MM.1S (cell line): ENCODE measurements at regions not wholly inside any gene's neighbourhood (a gene's known extent, or its start where the extent isn't known, plus 50 kb on each side); places are given as distances from the start of the nearest gene placed in this dataset.

Experiments
- DNase-seq: peaks from one replicate; pipeline ENCODE4 v3.0.0-alpha.2; 2015
- H2AFZ ChIP-seq: fragments of 300-600 bp; sonication (generic); 2 replicates; pipeline ENCODE4 v1.6.0; 2016; ENCODE audit warnings: antibody characterized with exemption, low read length
- H3F3A ChIP-seq: fragments of 300-600 bp; sonication (generic); 2 replicates; pipeline ENCODE4 v1.6.1; 2016; ENCODE audit warnings: mild to moderate bottlenecking, antibody characterized with exemption, low read length, moderate library complexity, mixed read lengths; ENCODE audit not compliant: insufficient read depth
- H3K27ac ChIP-seq: fragments of 300-600 bp; sonication (generic); 2 replicates; pipeline ENCODE4 v1.5.1; 2016; ENCODE audit warnings: mild to moderate bottlenecking, low read length
- H3K27me3 ChIP-seq: fragments of 300-600 bp; sonication (generic); replicated peaks from 2 replicates; pipeline ENCODE4 v1.6.0; 2016; ENCODE audit warnings: low read length; ENCODE audit not compliant: insufficient read depth
- H3K36me3 ChIP-seq: fragments of 300-600 bp; sonication (generic); replicated peaks from 2 replicates; pipeline ENCODE4 v1.6.1; 2016; ENCODE audit warnings: mild to moderate bottlenecking, low read length, mixed read lengths; ENCODE audit not compliant: insufficient read depth
- H3K4me1 ChIP-seq: fragments of 300-600 bp; sonication (generic); 2 replicates; pipeline ENCODE4 v1.6.1; 2016; ENCODE audit warnings: low read length, mixed read lengths
- H3K4me2 ChIP-seq: fragments of 300-600 bp; sonication (generic); 2 replicates; pipeline ENCODE4 v1.6.0; 2016; ENCODE audit warnings: low read depth, low read length
- H3K4me3 ChIP-seq: fragments of 300-600 bp; sonication (generic); 2 replicates; pipeline ENCODE4 v1.5.1; 2016; ENCODE audit warnings: low read length, mixed read lengths
- H3K79me2 ChIP-seq: fragments of 300-600 bp; sonication (generic); 2 replicates; pipeline ENCODE4 v1.6.1; 2016; ENCODE audit warnings: mixed run types, low read length, mixed read lengths
- H3K9ac ChIP-seq: fragments of 300-600 bp; sonication (generic); 2 replicates; pipeline ENCODE4 v1.6.1; 2016; ENCODE audit warnings: low read length, mixed read lengths
- H3K9me2 ChIP-seq: fragments of 300-600 bp; sonication (generic); replicated peaks from 2 replicates; pipeline ENCODE4 v1.6.1; 2016; ENCODE audit warnings: mild to moderate bottlenecking, low read length, mixed read lengths; ENCODE audit not compliant: insufficient read depth
- H3K9me3 ChIP-seq: fragments of 300-600 bp; sonication (generic); replicated peaks from 2 replicates; pipeline ENCODE4 v1.6.1; 2016; ENCODE audit warnings: mild to moderate bottlenecking, low read length, mixed read lengths; ENCODE audit not compliant: insufficient read depth
- H4K20me1 ChIP-seq: fragments of 300-600 bp; sonication (generic); 2 replicates; pipeline ENCODE4 v1.6.1; 2016; ENCODE audit warnings: mild to moderate bottlenecking, low read length, moderate library complexity, mixed read lengths; ENCODE audit not compliant: insufficient read depth
- CTCF ChIP-seq: fragments of 300-600 bp; sonication (generic); IDR thresholded peaks from 2 replicates; pipeline ENCODE4 v1.5.1; 2016; ENCODE audit warnings: antibody characterized with exemption, low read length, mixed read lengths
- EZH2 ChIP-seq: fragments of 300-600 bp; sonication (generic); optimal IDR thresholded peaks from 2 replicates; pipeline ENCODE3; 2017; ENCODE audit warnings: low read depth, mild to moderate bottlenecking, antibody characterized with exemption, low read length, mixed read lengths
- EZH2phosphoT487 ChIP-seq: fragments of 300-600 bp; sonication (generic); IDR thresholded peaks from 2 replicates; pipeline ENCODE4 v1.6.1; 2018; ENCODE audit warnings: antibody characterized with exemption, low read length

GRCh38 chr2:67974559-67975430, 88.0 kb downstream of the C1D start:
- Histone ChIP-seq H3K27me3 (no peaks in the 10 kb centered on the region), H3K9me3 (no peaks in the 10 kb centered on the region), H4K20me1 (no peaks in the 10 kb centered on the region), H3K4me2 (no peak overlapping the region), H3K27ac (no peak overlapping the region), H3K79me2 (no peaks in the 10 kb centered on the region), H3K36me3 (no peaks in the 10 kb centered on the region), H3K4me1 (0 out of 2 replicates have a peak, but pooled peaks cover 4% of the 10 kb centered on the region), H2AFZ (no peak overlapping the region), H3K9me2 (no peaks in the 10 kb centered on the region), H3K4me3 (no peak overlapping the region), H3K9ac (no peak overlapping the region), H3F3A (no peaks in the 10 kb centered on the region)
- TF ChIP-seq CTCF (no peak), EZH2phosphoT487 (no peak), EZH2 (no peak)
- no peak for DNase-seq

- Histone ChIP-seq H3K27ac (no peak overlapping the region), H2AFZ (no peak overlapping the region), H3K9ac (no peak overlapping the region), H3K4me3 (no peak overlapping the region), H3K27me3 (no peaks in the 10 kb centered on the region), H3F3A (no peaks in the 10 kb centered on the region), H3K4me2 (no peak overlapping the region), H4K20me1 (no peaks in the 10 kb centered on the region), H3K9me2 (no peaks in the 10 kb centered on the region), H3K36me3 (no peaks in the 10 kb centered on the region), H3K4me1 (0 out of 2 replicates have a peak, but pooled peaks cover 4% of the 10 kb centered on the region), H3K79me2 (no peaks in the 10 kb centered on the region), H3K9me3 (no peaks in the 10 kb centered on the region)
- DNase-seq, result no peak
- TF ChIP-seq CTCF, result no peak
These were observed 85.3 kb downstream of the C1D start for GRCh38 chr2:67977464-67977863.

- TF ChIP-seq EZH2, result no peak
- TF ChIP-seq CTCF, result no peak
- TF ChIP-seq EZH2phosphoT487, result no peak
- Histone ChIP-seq H3K27me3 (no peaks in the 10 kb centered on the region), H3K9me3 (no peaks in the 10 kb centered on the region), H3K9me2 (no peaks in the 10 kb centered on the region), H3K4me3 (no peak overlapping the region), H3K79me2 (no peaks in the 10 kb centered on the region), H4K20me1 (no peaks in the 10 kb centered on the region), H3K4me1 (no peaks in the 10 kb centered on the region), H3F3A (no peaks in the 10 kb centered on the region), H2AFZ (no peak overlapping the region), H3K36me3 (no peaks in the 10 kb centered on the region), H3K4me2 (no peak overlapping the region), H3K27ac (no peak overlapping the region), H3K9ac (no peak overlapping the region)
- DNase-seq, result no peak
These were observed 79.8 kb downstream of the C1D start for GRCh38 chr2:67982956-67983355.
